PC-9 (cell line): ENCODE measurements at regions not wholly inside any gene's neighbourhood (a gene's known extent, or its start where the extent isn't known, plus 50 kb on each side); places are given as distances from the start of the nearest gene placed in this dataset.

Source experiments
- EZH2 ChIP-seq: fragments of 200-600 bp; sonication (generic); IDR thresholded peaks from 2 replicates; pipeline ENCODE4 v1.8.0; 2017; ENCODE audit warnings: antibody characterized with exemption, low read depth
- TF ChIP-seq, protein P1 (sequence below): fragments of 200-600 bp; sonication (generic); conservative IDR thresholded peaks from 2 replicates; pipeline ENCODE4 v1.6.1; 2017; ENCODE audit warnings: mixed run types, antibody characterized with exemption, mild to moderate bottlenecking, moderate library complexity

DNA sequence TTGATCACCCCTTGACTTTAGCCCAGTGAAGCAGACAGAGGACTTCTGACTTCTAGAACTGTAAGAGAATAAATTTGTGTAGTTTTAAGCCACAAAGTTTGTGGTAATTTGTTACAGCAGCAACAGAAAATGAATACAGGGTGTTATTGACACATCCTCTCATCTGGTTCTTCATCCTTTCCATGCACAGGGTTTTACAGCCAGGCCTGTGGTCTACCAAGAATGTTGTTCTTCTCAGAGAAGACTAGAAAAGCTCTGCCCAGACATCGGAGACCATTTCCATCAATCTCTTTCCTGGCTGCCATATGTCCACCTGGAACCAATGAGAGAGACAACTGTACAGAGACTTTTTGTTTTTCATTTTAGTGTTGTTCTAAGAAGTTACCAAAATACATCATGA is 308.2 kb upstream of the AMIGO2 start:
- TF ChIP-seq, protein P1, sequence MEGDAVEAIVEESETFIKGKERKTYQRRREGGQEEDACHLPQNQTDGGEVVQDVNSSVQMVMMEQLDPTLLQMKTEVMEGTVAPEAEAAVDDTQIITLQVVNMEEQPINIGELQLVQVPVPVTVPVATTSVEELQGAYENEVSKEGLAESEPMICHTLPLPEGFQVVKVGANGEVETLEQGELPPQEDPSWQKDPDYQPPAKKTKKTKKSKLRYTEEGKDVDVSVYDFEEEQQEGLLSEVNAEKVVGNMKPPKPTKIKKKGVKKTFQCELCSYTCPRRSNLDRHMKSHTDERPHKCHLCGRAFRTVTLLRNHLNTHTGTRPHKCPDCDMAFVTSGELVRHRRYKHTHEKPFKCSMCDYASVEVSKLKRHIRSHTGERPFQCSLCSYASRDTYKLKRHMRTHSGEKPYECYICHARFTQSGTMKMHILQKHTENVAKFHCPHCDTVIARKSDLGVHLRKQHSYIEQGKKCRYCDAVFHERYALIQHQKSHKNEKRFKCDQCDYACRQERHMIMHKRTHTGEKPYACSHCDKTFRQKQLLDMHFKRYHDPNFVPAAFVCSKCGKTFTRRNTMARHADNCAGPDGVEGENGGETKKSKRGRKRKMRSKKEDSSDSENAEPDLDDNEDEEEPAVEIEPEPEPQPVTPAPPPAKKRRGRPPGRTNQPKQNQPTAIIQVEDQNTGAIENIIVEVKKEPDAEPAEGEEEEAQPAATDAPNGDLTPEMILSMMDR: no peak
- TF ChIP-seq EZH2: no peak
